OCI-LY7 (cell line): ENCODE measurements at regions not wholly inside any gene's neighbourhood (a gene's known extent, or its start where the extent isn't known, plus 50 kb on each side); places are given as distances from the start of the nearest gene placed in this dataset.

Experiments used
- CTCF ChIP-seq: fragments of 200-600 bp; sonication (generic); conservative IDR thresholded peaks from 2 replicates; pipeline ENCODE4 v1.5.1; 2014; ENCODE audit warnings: mild to moderate bottlenecking, antibody characterized with exemption, low read length, moderate library complexity, mixed read lengths
- EZH2phosphoT487 ChIP-seq: fragments of 200-600 bp; sonication (generic); IDR thresholded peaks from 2 replicates; pipeline ENCODE4 v1.6.1; 2018; ENCODE audit warnings: low read depth, borderline replicate concordance, mild to moderate bottlenecking, mixed run types, antibody characterized with exemption, low read length, moderate library complexity, mixed read lengths

- TF ChIP-seq CTCF, result no peak
- TF ChIP-seq EZH2phosphoT487, result no peak
These were observed 533.2 kb upstream of the POM121L12 start for GRCh38 chr7:52502281-52502680.
